Aorta (tissue), 5 donors: ENCODE measurements at regions not wholly inside any gene's neighbourhood (a gene's known extent, or its start where the extent isn't known, plus 50 kb on each side); places are given as distances from the start of the nearest gene placed in this dataset.

Experiments used
- ATAC-seq: fragments of 200-7000 bp; cut with Tn5 transposase; one replicate; pipeline ENCODE4 v1.9.1; 2022; ENCODE audit warnings: moderate library complexity; ENCODE audit not compliant: low FRiP score
- DNase-seq, 2 donors: peaks; one replicate each; pipeline ENCODE4 v3.0.0-alpha.2; 2020
- H3K27ac ChIP-seq, 2 donors: one replicate each; pipeline ENCODE4 v1.5.1; 2013; ENCODE audit warnings: low read length in 2 of 2, mild to moderate bottlenecking in 2 of 2, moderate library complexity in 2 of 2, control low read depth in 1 of 2, inconsistent platforms in 1 of 2, low read depth in 1 of 2
- H3K27me3 ChIP-seq, 2 donors: one replicate each; pipeline ENCODE4 v1.6.1; 2013; ENCODE audit warnings: control low read depth in 1 of 2, low read length in 1 of 2, mild to moderate bottlenecking in 1 of 2, moderate library complexity in 1 of 2; ENCODE audit not compliant: insufficient read depth in 2 of 2, control insufficient read depth in 1 of 2
- H3K36me3 ChIP-seq, 2 donors: one replicate each; pipeline ENCODE4 v1.6.1; 2013; ENCODE audit warnings: control low read depth in 1 of 2, low read length in 1 of 2, mild to moderate bottlenecking in 1 of 2; ENCODE audit not compliant: insufficient read depth in 2 of 2, control insufficient read depth in 1 of 2
- H3K4me1 ChIP-seq, 2 donors: one replicate each; pipeline ENCODE4 v1.6.1; 2013; ENCODE audit warnings: low read length in 2 of 2, control low read depth in 1 of 2, mild to moderate bottlenecking in 1 of 2, moderate library complexity in 1 of 2; ENCODE audit not compliant: insufficient read depth in 2 of 2, control insufficient read depth in 1 of 2
- H3K4me3 ChIP-seq, 2 donors: one replicate each; pipeline ENCODE4 v1.5.1; 2013; ENCODE audit warnings: low read length in 2 of 2, control low read depth in 1 of 2, mild to moderate bottlenecking in 1 of 2
- H3K9me3 ChIP-seq: one replicate; pipeline ENCODE4 v1.6.1; 2013; ENCODE audit warnings: mild to moderate bottlenecking, low read length; ENCODE audit not compliant: control insufficient read depth
- WGBS, 2 donors: extraction: QIAGEN DNeasy Blood & Tissue Kit; methylation state at CpG; one replicate each; pipeline ENCODE4 v1.1.7; 2013; 5-methylcytosine and 5-hydroxymethylcytosine counted together
- intact Hi-C, 2 donors: fragments of 100-400 bp; cut with DNase I; formaldehyde crosslinking; loops; one replicate each; pipeline versions ENCODE4 v1.14.2 to v1.15.0; 2022
- donor health status: healthy with polysubstance abuse.
- donor health status: Bipolar disorder and iron deficiency.
- donor health status: DM: no; HTN: no; CAD: no.
- donor health status: DM: no; HTN: no; CAD: no.
- donor health status: DM: yes; HTN: yes; CAD: no.

DNA sequence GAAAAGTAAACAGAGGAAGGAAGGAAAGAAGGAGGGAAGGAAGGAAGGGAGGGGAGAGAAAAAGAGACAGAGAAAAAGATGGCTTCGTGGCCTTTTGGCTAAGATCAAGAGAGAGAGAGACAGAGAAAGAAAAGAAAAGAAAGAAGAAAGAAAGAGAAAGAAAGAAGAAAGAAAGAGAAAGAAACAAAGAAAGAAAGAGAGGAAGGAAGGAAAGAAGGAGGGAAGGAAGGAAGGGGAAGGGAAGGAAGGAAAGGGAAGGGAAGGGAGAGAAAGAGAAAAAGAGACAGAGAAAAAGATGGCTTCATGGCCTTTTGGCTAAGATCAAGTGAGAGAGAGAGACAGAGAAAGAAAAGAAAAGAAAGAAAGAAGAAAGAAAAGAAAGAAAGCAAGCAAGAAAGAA is 91.4 kb downstream of the PRLHR start:
- H3K27ac ChIP-seq = no peak overlapping the region
- H3K4me3 ChIP-seq = no peak overlapping the region
- no peaks in the 10 kb centered on the region for H3K36me3 ChIP-seq
- DNase-seq (no peak), ATAC-seq (no peak)
- no peaks in the 10 kb centered on the region for H3K27me3 ChIP-seq
- no peaks in the 10 kb centered on the region for H3K9me3 ChIP-seq
- H3K4me1 ChIP-seq = no peaks in the 10 kb centered on the region
- intact Hi-C loops = no loop called here
- WGBS, 2 donors = 81 to 82% methylated on average over 1 of the region's 1 CpG

DNA sequence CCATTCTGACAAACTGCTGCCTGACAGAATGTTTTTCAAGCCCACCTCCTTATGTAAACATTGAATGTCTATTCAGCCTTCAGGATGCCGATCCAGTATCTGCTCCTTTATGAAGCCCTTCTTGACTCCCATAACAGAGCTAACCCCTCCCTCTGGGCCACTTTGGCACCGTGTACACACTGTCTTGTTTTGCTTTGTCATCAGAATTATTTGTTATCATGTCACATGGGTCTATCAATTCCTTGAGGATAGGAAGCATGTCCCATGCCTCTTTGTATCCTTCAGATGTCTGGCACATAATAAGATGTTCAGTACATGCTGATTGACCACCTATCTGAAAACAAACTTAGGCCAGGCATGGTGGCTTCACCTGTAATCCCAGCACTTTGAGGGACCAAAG is 92.3 kb downstream of the PRLHR start:
- no peaks in the 10 kb centered on the region for H3K27me3 ChIP-seq
- ATAC-seq = no peak
- no peaks in the 10 kb centered on the region for H3K36me3 ChIP-seq
- H3K9me3 ChIP-seq = no peaks in the 10 kb centered on the region
- intact Hi-C loops = no loop called here
- H3K4me1 ChIP-seq = no peaks in the 10 kb centered on the region
- no peak for DNase-seq
- H3K27ac ChIP-seq = no peak overlapping the region
- H3K4me3 ChIP-seq = no peak overlapping the region
- WGBS, 2 donors = 30 to 32% methylated on average over 2 of the region's 2 CpGs

DNA sequence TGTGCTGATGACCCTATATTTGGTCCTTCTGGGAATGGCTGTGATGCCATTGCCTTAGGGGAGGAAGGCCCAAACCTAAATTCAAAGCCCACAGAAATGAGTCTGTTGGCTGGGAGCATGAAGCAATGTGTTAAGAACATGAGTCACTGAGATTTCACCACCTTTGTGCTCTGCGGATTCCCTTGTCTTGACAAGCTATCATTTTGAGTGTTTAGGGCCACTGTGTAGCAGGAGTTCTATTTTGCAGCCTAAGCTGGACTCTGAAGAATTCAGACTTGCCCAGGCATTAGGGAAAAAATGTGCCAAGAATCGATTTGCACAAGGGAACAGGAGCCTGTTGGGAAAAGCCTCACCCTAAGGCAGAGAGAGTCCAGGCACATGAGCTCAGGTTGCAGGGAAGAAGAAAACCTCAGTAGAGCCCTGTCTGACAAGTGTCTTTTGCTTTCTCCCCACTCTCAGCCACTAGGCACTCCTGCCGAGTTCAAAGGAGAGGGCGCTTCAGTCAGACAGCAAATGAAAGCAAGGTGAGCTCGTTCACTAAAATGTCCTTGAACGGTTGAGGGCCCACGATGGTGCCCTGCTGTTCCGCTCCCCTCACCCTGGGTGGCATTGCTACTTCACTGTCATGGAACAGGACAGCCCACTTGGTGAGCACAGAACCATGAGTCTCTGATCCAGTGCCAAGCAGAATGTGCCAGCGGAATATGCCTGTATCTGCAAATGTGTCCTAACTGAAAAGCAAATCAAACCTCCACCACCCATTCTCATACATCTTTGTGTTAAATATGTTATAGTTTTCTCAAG is 93.6 kb downstream of the PRLHR start:
- Histone ChIP-seq H3K27me3 (no peaks in the 10 kb centered on the region), H3K27ac (no peak overlapping the region), H3K4me1 (no peaks in the 10 kb centered on the region), H3K36me3 (no peaks in the 10 kb centered on the region), H3K4me3 (no peak overlapping the region), H3K9me3 (no peaks in the 10 kb centered on the region)
- ATAC-seq (no peak), DNase-seq (no peak)
- intact Hi-C loops = no loop called here
- 63 to 67% methylated on average over 9 of the region's 9 CpGs for WGBS, 2 donors

DNA sequence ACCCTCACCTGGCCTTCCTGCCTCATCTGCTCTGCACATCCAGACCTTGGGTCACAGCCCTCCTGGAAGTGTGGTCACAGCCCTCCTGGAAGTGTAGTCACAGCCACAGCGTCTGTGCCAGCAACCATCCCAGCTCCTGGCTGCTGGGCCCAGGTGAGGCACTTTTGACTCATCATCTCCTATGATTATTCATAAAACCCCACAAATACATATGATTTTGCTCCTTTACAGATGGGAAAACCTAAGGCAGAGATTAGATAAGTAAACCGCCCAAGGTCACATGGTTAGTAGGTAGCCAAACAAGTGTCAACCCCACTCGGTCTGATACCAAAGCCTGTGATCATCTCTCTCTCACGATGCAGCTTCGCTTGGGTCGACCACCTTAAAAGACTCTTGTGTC is 94.3 kb downstream of the PRLHR start:
- 91 to 92% methylated on average over 6 of the region's 6 CpGs for WGBS, 2 donors
- DNase-seq (no peak), ATAC-seq (no peak)
- Histone ChIP-seq H3K27ac (no peak overlapping the region), H3K4me3 (no peak overlapping the region), H3K36me3 (no peaks in the 10 kb centered on the region), H3K27me3 (no peaks in the 10 kb centered on the region), H3K9me3 (no peaks in the 10 kb centered on the region), H3K4me1 (no peaks in the 10 kb centered on the region)
- intact Hi-C loops = no loop called here

DNA sequence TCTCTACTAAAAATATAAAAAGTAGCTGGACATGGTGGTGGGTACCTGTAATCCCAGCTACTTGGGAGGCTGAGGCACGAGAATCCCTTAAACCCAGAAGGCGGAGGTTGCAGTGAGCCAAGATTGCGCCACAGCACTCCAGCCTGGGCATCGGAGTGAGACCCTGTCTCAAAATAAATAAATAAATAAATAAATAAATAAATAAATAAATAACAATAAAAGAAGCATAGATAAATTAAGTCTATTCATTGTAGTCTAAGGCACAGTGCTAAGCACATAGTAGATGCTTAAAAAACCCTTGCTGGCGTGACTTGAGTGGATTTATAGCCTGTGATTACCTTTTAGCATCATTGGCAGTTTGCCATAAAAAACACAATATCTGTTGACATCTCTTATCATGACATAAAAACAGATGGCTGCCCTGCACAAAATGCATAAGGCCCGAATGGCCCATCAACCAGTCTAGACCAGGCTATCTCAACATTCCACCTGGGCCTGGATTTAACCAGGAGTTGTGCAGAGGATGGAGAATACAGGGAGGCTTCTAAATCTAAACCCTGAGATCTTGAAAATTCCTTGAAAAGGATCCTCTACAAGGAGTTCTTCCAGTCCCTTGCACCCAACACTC is 94.9 kb downstream of the PRLHR start:
- Histone ChIP-seq H3K9me3 (no peaks in the 10 kb centered on the region), H3K27ac (no peak overlapping the region), H3K36me3 (no peaks in the 10 kb centered on the region), H3K27me3 (no peaks in the 10 kb centered on the region), H3K4me3 (no peak overlapping the region), H3K4me1 (no peaks in the 10 kb centered on the region)
- intact Hi-C loops = no loop called here
- DNase-seq (no peak), ATAC-seq (no peak)
- 70 to 76% methylated on average over 6 of the region's 6 CpGs for WGBS, 2 donors

DNA sequence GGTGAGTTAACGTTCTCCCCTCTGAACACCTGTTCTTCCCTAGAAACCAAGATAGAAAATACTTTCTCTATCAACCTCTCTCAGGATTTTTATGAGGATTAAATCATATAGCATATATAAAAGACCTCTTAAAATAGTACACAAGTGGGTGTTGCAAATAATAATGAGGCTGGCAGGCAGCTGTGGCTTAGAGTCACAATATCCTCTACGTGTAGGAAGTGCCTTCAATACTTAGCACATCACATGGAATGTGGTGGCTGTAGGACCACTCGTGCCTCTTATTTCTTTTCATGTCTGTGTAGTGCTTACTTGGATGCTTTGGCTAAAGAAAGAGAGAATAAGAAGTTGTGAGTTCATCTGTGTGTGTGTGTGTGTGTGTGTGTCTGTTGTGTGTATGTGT is 96.3 kb downstream of the PRLHR start:
- Histone ChIP-seq H3K36me3 (no peaks in the 10 kb centered on the region), H3K27me3 (no peaks in the 10 kb centered on the region), H3K27ac (no peak overlapping the region), H3K4me1 (no peaks in the 10 kb centered on the region), H3K4me3 (no peak overlapping the region), H3K9me3 (no peaks in the 10 kb centered on the region)
- no peak for ATAC-seq
- 57 to 59% methylated on average over 3 of the region's 3 CpGs for WGBS, 2 donors
- no peak for DNase-seq
- intact Hi-C loops = no loop called here

DNA sequence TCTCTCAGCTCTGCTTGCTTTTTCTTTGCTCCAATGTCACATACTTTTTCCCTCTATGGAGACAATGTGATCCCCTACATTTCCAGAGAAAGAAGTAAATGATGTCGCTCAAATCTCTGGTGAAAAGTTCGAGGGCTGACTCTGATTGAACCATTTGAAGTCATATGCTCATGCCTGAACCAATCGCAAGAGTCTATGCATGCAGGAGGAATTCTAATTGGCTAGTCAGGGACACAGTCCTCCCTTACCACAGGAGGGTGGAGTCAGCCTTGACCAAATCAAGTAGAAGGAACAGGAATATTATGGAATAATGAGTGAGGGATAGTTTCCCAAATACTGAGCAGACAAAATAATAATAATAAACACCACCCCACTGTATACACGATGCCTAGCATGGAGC is 96.8 kb downstream of the PRLHR start:
- WGBS, 2 donors = 80 to 81% methylated on average over 4 of the region's 4 CpGs
- no peaks in the 10 kb centered on the region for H3K36me3 ChIP-seq
- no peaks in the 10 kb centered on the region for H3K9me3 ChIP-seq
- H3K27me3 ChIP-seq = no peaks in the 10 kb centered on the region
- H3K4me1 ChIP-seq = no peaks in the 10 kb centered on the region
- H3K4me3 ChIP-seq = no peak overlapping the region
- DNase-seq (no peak), ATAC-seq (no peak)
- no peak overlapping the region for H3K27ac ChIP-seq
- intact Hi-C loops = no loop called here

DNA sequence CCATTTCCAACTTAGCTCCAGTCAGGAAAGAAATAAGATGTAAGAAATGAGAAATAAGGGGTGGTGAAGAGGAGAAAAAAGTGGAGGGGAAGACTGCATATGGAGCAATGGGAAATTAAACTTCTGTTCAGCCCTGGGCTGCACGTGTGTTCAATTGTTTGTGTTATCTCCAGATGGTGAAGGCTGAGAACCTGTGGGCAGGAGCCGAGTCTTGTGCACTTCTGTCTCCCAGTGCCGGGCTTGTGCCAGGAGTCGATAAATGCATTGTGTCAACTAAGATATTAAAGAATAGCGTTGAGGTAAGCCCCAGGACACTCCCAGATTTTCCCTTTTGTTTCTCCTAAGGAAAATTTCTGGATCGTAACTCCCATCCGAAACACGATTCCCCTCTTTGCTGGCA is 98.2 kb downstream of the PRLHR start:
- ATAC-seq = no peak
- Histone ChIP-seq H3K27ac (no peak overlapping the region), H3K9me3 (no peaks in the 10 kb centered on the region), H3K4me1 (no peaks in the 10 kb centered on the region), H3K27me3 (no peaks in the 10 kb centered on the region), H3K36me3 (no peaks in the 10 kb centered on the region), H3K4me3 (no peak overlapping the region)
- DNase-seq = no peak
- WGBS, 2 donors = 79 to 80% methylated on average over 8 of the region's 8 CpGs
- intact Hi-C loops = no loop called here

DNA sequence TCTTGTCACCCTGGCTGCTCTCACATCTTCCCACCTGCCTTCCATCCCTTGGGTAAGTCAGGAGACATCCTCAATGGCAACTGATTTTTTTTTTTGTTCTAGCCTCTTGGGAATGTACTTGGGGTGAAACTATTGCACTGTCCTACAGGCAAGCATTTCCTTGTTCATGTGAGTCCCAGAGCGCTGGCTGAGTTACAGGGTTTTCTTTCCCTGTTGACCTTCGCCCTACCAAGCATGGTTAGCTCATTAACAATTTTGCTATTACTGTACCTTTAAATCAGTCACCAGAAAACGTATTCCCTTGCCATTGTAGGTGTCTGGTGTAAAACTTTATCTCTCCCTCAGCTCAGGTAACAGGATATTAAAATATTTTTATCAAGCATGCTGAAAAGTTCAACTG is 98.9 kb downstream of the PRLHR start:
- no peak for ATAC-seq
- H3K9me3 ChIP-seq = no peaks in the 10 kb centered on the region
- intact Hi-C loops = no loop called here
- H3K27me3 ChIP-seq = no peaks in the 10 kb centered on the region
- no peak for DNase-seq
- 59 to 63% methylated on average over 3 of the region's 3 CpGs for WGBS, 2 donors
- H3K4me3 ChIP-seq = no peak overlapping the region
- no peak overlapping the region for H3K27ac ChIP-seq
- no peaks in the 10 kb centered on the region for H3K36me3 ChIP-seq
- H3K4me1 ChIP-seq = no peaks in the 10 kb centered on the region
